ENCODE measurements at regions not wholly inside any gene's neighbourhood (a gene's known extent, or its start where the extent isn't known, plus 50 kb on each side); places are given as distances from the start of the nearest gene placed in this dataset.
"Not testable (repeated sequence)": the region's sequence is repeated elsewhere in the genome, so short reads cannot be mapped to it uniquely, and the experiment has no call there.

- H3K27me3 ChIP-seq, result no peaks in the 10 kb centered on the region
- H3K9me3 ChIP-seq, result peaks cover 0 to 4% (median 0%) of the 10 kb centered on the region in 4 donors
- TF ChIP-seq POLR2A (IDR thresholded peaks at IDR 0.05), result no peak
- TF ChIP-seq EP300 (IDR thresholded peaks at IDR 0.05), result no peak
- no peak for TF ChIP-seq CTCF (IDR thresholded peaks at IDR 0.05)
- no peak overlapping the region for H3K4me3 ChIP-seq
- H3K36me3 ChIP-seq, result no peaks in the 10 kb centered on the region
- DNase-seq (ENCODE audit: low spot score in 2 of 2), result no peak
- H3K4me1 ChIP-seq, result no peaks in the 10 kb centered on the region
- no peak overlapping the region for H3K27ac ChIP-seq
Observed at GRCh38 chr14:46573498-46573897, 78.1 kb downstream of the RPL10L start.

DNA sequence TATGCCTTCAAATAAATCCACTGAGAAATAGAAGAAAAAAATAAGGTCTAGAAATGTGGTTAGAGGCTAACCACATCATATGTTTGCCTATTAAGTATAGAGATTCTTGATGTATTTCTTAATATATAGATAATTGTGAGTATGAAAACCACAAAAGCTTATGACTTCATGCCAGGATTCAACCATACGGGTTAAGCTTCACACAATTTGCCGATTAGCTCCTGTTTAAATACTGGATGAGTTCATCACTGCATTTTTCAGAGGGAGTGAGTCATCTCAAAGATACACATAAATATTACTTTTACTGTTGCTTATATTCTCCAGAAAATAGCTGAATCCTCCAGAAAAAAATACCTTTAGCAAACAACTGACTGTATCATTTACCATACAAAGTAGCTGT lies 79.6 kb downstream of the RPL10L start:
- H3K9me3 ChIP-seq, result peaks cover 0 to 4% (median 0%) of the 10 kb centered on the region in 4 donors
- no peaks in the 10 kb centered on the region for H3K4me1 ChIP-seq
- no peak overlapping the region for H3K4me3 ChIP-seq
- DNase-seq (ENCODE audit: low spot score in 2 of 2), result no peak
- TF ChIP-seq CTCF (IDR thresholded peaks at IDR 0.05), result no peak
- TF ChIP-seq EP300 (IDR thresholded peaks at IDR 0.05), result no peak
- TF ChIP-seq POLR2A (IDR thresholded peaks at IDR 0.05), result no peak
- no peaks in the 10 kb centered on the region for H3K27me3 ChIP-seq
- H3K27ac ChIP-seq, result no peak overlapping the region
- WGBS, 2 donors, result 68 to 82% methylated on average over 2 of the region's 2 CpGs
- no peaks in the 10 kb centered on the region for H3K36me3 ChIP-seq

DNA sequence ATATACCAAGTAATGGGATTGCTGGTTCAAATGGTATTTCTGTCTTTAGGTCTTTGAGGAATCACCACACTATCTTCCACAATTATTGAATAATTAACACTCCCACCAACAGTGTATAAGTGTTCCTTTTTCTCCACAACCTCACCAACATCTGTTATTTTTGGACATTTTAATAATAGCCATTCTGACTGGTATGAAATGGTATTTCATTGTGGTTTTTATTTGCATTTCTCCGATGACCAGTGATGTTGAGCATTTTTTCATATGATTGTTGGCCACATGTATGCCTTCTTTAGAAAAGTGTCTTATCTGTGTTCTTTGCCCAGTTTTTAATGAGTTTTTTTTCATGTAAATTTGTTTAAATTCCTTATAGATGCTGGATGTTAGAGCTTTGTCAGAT lies 83.4 kb downstream of the RPL10L start:
- not testable (repeated sequence) for DNase-seq (ENCODE audit: low spot score in 2 of 2)
- 86 to 91% methylated on average over 1 of the region's 1 CpG for WGBS, 2 donors

GRCh38 chr14:46550836-46551235 lies 100.7 kb downstream of the RPL10L start:
- Histone ChIP-seq H3K27me3 (no peaks in the 10 kb centered on the region), H3K4me3 (no peak overlapping the region), H3K27ac (no peak overlapping the region), H3K9me3 (peaks cover 0 to 3% (median 1%) of the 10 kb centered on the region in 4 donors), H3K4me1 (no peaks in the 10 kb centered on the region), H3K36me3 (no peaks in the 10 kb centered on the region)
- no peak for DNase-seq (ENCODE audit: low spot score in 2 of 2)
- 82 to 92% methylated on average over 9 of the region's 9 CpGs for WGBS, 2 donors
- TF ChIP-seq CTCF (IDR thresholded peaks at IDR 0.05), result no peak
- no peak for TF ChIP-seq EP300 (IDR thresholded peaks at IDR 0.05)

More for the DNA sequence above, 83.4 kb downstream of the RPL10L start:
- H3K36me3 ChIP-seq, H3K4me3 ChIP-seq, H3K9me3 ChIP-seq, H3K27ac ChIP-seq, H3K27me3 ChIP-seq, H3K4me1 ChIP-seq: not testable (repeated sequence)

GRCh38 chr14:46540986-46541385 lies 110.6 kb downstream of the RPL10L start:
- no peak for TF ChIP-seq POLR2A (IDR thresholded peaks at IDR 0.05)
- Histone ChIP-seq H3K27ac (no peak overlapping the region), H3K27me3 (no peaks in the 10 kb centered on the region), H3K4me1 (no peaks in the 10 kb centered on the region), H3K36me3 (no peaks in the 10 kb centered on the region), H3K4me3 (no peak overlapping the region), H3K9me3 (no peaks in the 10 kb centered on the region)
- 93 to 94% methylated on average over 2 of the region's 2 CpGs for WGBS, 2 donors
- DNase-seq (ENCODE audit: low spot score in 2 of 2), result no peak

GRCh38 chr14:46519121-46519520 lies 132.5 kb downstream of the RPL10L start:
- Histone ChIP-seq H3K4me1 (no peaks in the 10 kb centered on the region), H3K9me3 (no peaks in the 10 kb centered on the region), H3K27ac (no peak overlapping the region), H3K36me3 (no peaks in the 10 kb centered on the region), H3K27me3 (no peaks in the 10 kb centered on the region), H3K4me3 (no peak overlapping the region)
- no peak for DNase-seq (ENCODE audit: low spot score in 2 of 2)
- TF ChIP-seq CTCF (IDR thresholded peaks at IDR 0.05) (no peak), POLR2A (IDR thresholded peaks at IDR 0.05) (no peak), EP300 (IDR thresholded peaks at IDR 0.05) (no peak)

- 94% methylated on average over 12 to 13 of the region's 13 CpGs for WGBS, 2 donors
- H3K9me3 ChIP-seq; DNase-seq (ENCODE audit: low spot score in 2 of 2); H3K27ac ChIP-seq; H3K36me3 ChIP-seq; H3K4me3 ChIP-seq; H3K27me3 ChIP-seq; H3K4me1 ChIP-seq: not testable (repeated sequence)
Observed at GRCh38 chr14:46508752-46509151, 142.8 kb downstream of the RPL10L start.
